ENCODE measurements at regions not wholly inside any gene's neighbourhood (a gene's known extent, or its start where the extent isn't known, plus 50 kb on each side); places are given as distances from the start of the nearest gene placed in this dataset.
A peak's percentile ranks its signal among the peaks of the same experiment; 100 is the strongest.

GRCh38 chrX:30979271-30979670, 90.2 kb upstream of the TAB3 start:
- Histone ChIP-seq H3K4me3 (ENCODE audit: low read depth, low read length) (no peak overlapping the region), H3K36me3 (replicated peaks) (no peaks in the 10 kb centered on the region), H3K27me3 (replicated peaks) (no peaks in the 10 kb centered on the region), H3K27ac (no peak overlapping the region)
- no peak for TF ChIP-seq CTCF (IDR thresholded peaks at IDR 0.05; ENCODE audit: low read depth, low read length, missing control alignments)
- DNase-seq: no peak
- in situ Hi-C loops (cut with HindIII; ENCODE audit: low pct_ligation_motif_present, low sequenced_read_pairs): no loop called here

- TF ChIP-seq CTCF (IDR thresholded peaks at IDR 0.05; ENCODE audit: low read depth, low read length, missing control alignments): no peak
- no peak overlapping the region for H3K4me3 ChIP-seq (ENCODE audit: low read depth, low read length)
- DNase-seq: no peak
- no peaks in the 10 kb centered on the region for H3K36me3 ChIP-seq (replicated peaks)
- H3K27me3 ChIP-seq (replicated peaks): no peaks in the 10 kb centered on the region
- H3K27ac ChIP-seq: no peak overlapping the region
- in situ Hi-C loops (cut with HindIII; ENCODE audit: low pct_ligation_motif_present, low sequenced_read_pairs): no loop called here
Measured at GRCh38 chrX:30975467-30975866, 86.4 kb upstream of the TAB3 start.

- no peak overlapping the region for H3K27ac ChIP-seq
- in situ Hi-C loops (cut with HindIII; ENCODE audit: low pct_ligation_motif_present, low sequenced_read_pairs): no loop called here
- H3K36me3 ChIP-seq (replicated peaks): no peaks in the 10 kb centered on the region
- H3K27me3 ChIP-seq (replicated peaks): no peaks in the 10 kb centered on the region
- no peak overlapping the region for H3K4me3 ChIP-seq (ENCODE audit: low read depth, low read length)
- no peak for DNase-seq
- TF ChIP-seq CTCF (IDR thresholded peaks at IDR 0.05; ENCODE audit: low read depth, low read length, missing control alignments): no peak
Measured at GRCh38 chrX:30973784-30974427, 84.9 kb upstream of the TAB3 start.

GRCh38 chrX:30971774-30972603, 82.9 kb upstream of the TAB3 start:
- in situ Hi-C loops (cut with HindIII; ENCODE audit: low pct_ligation_motif_present, low sequenced_read_pairs): no loop called here
- TF ChIP-seq CTCF (IDR thresholded peaks at IDR 0.05; ENCODE audit: low read depth, low read length, missing control alignments): peak; percentile 81
- H3K27ac ChIP-seq: no peak overlapping the region
- H3K36me3 ChIP-seq (replicated peaks): no peaks in the 10 kb centered on the region
- peak; percentile 38 for DNase-seq
- H3K27me3 ChIP-seq (replicated peaks): no peaks in the 10 kb centered on the region
- H3K4me3 ChIP-seq (ENCODE audit: low read depth, low read length): no peak overlapping the region

GRCh38 chrX:30967516-30967915, 78.5 kb upstream of the TAB3 start:
- Histone ChIP-seq H3K27me3 (replicated peaks) (no peaks in the 10 kb centered on the region), H3K4me3 (ENCODE audit: low read depth, low read length) (no peak overlapping the region), H3K27ac (no peak overlapping the region), H3K36me3 (replicated peaks) (no peaks in the 10 kb centered on the region)
- TF ChIP-seq CTCF (IDR thresholded peaks at IDR 0.05; ENCODE audit: low read depth, low read length, missing control alignments): no peak
- DNase-seq: no peak
- in situ Hi-C loops (cut with HindIII; ENCODE audit: low pct_ligation_motif_present, low sequenced_read_pairs): no loop called here

Measured in brain microvascular endothelial cell (primary cell).